ENCODE measurements at regions not wholly inside any gene's neighbourhood (a gene's known extent, or its start where the extent isn't known, plus 50 kb on each side); places are given as distances from the start of the nearest gene placed in this dataset.

- no peak overlapping the region for H3K4me2 ChIP-seq (ENCODE audit: low read depth, low read length, poor library complexity, severe bottlenecking)
Observed at GRCh38 chr20:59468831-59469230, 135.5 kb upstream of the PHACTR3 start.

GRCh38 chr20:59469267-59470252 lies 134.8 kb upstream of the PHACTR3 start:
- H3K27me3 ChIP-seq (ENCODE audit: low read length): no peaks in the 10 kb centered on the region
- no peak overlapping the region for H3K9ac ChIP-seq (ENCODE audit: low read length)
- no peak overlapping the region for H3K27ac ChIP-seq (ENCODE audit: low read depth, low read length)
- no peaks in the 10 kb centered on the region for H3K9me3 ChIP-seq (ENCODE audit: insufficient read depth, low read length)
- no peaks in the 10 kb centered on the region for H3K36me3 ChIP-seq (ENCODE audit: low read length)
- no peaks in the 10 kb centered on the region for H3F3A ChIP-seq (ENCODE audit: insufficient read depth)
- no peaks in the 10 kb centered on the region for H3K9me2 ChIP-seq (replicated peaks; ENCODE audit: insufficient read depth, low read length)
- no peak overlapping the region for H2AFZ ChIP-seq (ENCODE audit: low read depth, low read length, severe bottlenecking)
- no peak overlapping the region for H3K4me2 ChIP-seq (ENCODE audit: low read depth, low read length, poor library complexity, severe bottlenecking)
- no peak overlapping the region for H3K4me3 ChIP-seq (ENCODE audit: insufficient read depth, low read length, poor library complexity, severe bottlenecking)
- no peak for TF ChIP-seq CTCF (IDR thresholded peaks at IDR 0.05; ENCODE audit: insufficient read depth, low read length, poor library complexity, severe bottlenecking)
- no peak for TF ChIP-seq EZH2phosphoT487 (conservative IDR thresholded peaks at IDR 0.05; ENCODE audit: low read length)
- no peaks in the 10 kb centered on the region for H3K79me2 ChIP-seq (ENCODE audit: insufficient read depth, low read length)
- H4K20me1 ChIP-seq (ENCODE audit: low read depth, low read length): no peaks in the 10 kb centered on the region

More at GRCh38 chr20:59468831-59469230, 135.5 kb upstream of the PHACTR3 start:
- H3K36me3 ChIP-seq (ENCODE audit: low read length): no peaks in the 10 kb centered on the region
- TF ChIP-seq CTCF (IDR thresholded peaks at IDR 0.05; ENCODE audit: insufficient read depth, low read length, poor library complexity, severe bottlenecking): no peak
- no peak for TF ChIP-seq EZH2phosphoT487 (conservative IDR thresholded peaks at IDR 0.05; ENCODE audit: low read length)
- no peaks in the 10 kb centered on the region for H3K27me3 ChIP-seq (ENCODE audit: low read length)
- no peak overlapping the region for H3K27ac ChIP-seq (ENCODE audit: low read depth, low read length)
- no peaks in the 10 kb centered on the region for H3K9me2 ChIP-seq (replicated peaks; ENCODE audit: insufficient read depth, low read length)
- no peaks in the 10 kb centered on the region for H3K9me3 ChIP-seq (ENCODE audit: insufficient read depth, low read length)
- H3K9ac ChIP-seq (ENCODE audit: low read length): no peak overlapping the region
- no peak overlapping the region for H2AFZ ChIP-seq (ENCODE audit: low read depth, low read length, severe bottlenecking)
- H4K20me1 ChIP-seq (ENCODE audit: low read depth, low read length): no peaks in the 10 kb centered on the region
- no peaks in the 10 kb centered on the region for H3F3A ChIP-seq (ENCODE audit: insufficient read depth)
- H3K79me2 ChIP-seq (ENCODE audit: insufficient read depth, low read length): no peaks in the 10 kb centered on the region
- H3K4me3 ChIP-seq (ENCODE audit: insufficient read depth, low read length, poor library complexity, severe bottlenecking): no peak overlapping the region

DNA sequence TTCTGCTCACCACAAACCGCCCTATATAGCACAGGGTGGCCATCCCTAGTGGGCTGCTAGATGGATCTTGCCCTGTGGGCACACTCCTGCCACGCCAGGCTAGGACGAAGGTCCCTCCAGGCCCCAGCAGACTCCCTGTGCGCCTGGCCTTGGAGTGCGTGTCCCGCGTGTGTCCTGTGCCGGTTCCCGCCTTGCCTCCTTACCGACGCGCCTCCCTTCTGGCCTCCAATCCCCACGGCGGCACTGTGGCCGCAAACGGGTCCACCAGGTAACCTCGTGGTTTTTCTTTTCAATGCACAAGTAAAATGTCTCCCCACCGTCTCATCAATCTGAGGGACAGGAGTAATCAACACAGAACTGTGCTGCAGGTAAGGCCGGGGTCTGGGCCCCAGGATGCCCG lies 133.8 kb upstream of the PHACTR3 start:
- Histone ChIP-seq H3F3A (ENCODE audit: insufficient read depth) (no peaks in the 10 kb centered on the region), H3K79me2 (ENCODE audit: insufficient read depth, low read length) (no peaks in the 10 kb centered on the region), H3K27me3 (ENCODE audit: low read length) (no peaks in the 10 kb centered on the region), H3K9me2 (replicated peaks; ENCODE audit: insufficient read depth, low read length) (no peaks in the 10 kb centered on the region), H3K4me2 (ENCODE audit: low read depth, low read length, poor library complexity, severe bottlenecking) (no peak overlapping the region), H3K36me3 (ENCODE audit: low read length) (no peaks in the 10 kb centered on the region), H2AFZ (ENCODE audit: low read depth, low read length, severe bottlenecking) (no peak overlapping the region), H4K20me1 (ENCODE audit: low read depth, low read length) (no peaks in the 10 kb centered on the region), H3K27ac (ENCODE audit: low read depth, low read length) (no peak overlapping the region), H3K9me3 (ENCODE audit: insufficient read depth, low read length) (no peaks in the 10 kb centered on the region), H3K9ac (ENCODE audit: low read length) (no peak overlapping the region), H3K4me3 (ENCODE audit: insufficient read depth, low read length, poor library complexity, severe bottlenecking) (no peak overlapping the region)
- TF ChIP-seq CTCF (IDR thresholded peaks at IDR 0.05; ENCODE audit: insufficient read depth, low read length, poor library complexity, severe bottlenecking): no peak
- TF ChIP-seq EZH2phosphoT487 (conservative IDR thresholded peaks at IDR 0.05; ENCODE audit: low read length): no peak

Measured in SU-DHL-6 (cell line).